K562 (cell line): ENCODE measurements at regions not wholly inside any gene's neighbourhood (a gene's known extent, or its start where the extent isn't known, plus 50 kb on each side); places are given as distances from the start of the nearest gene placed in this dataset.

Source experiments
- DACH1 ChIP-seq: fragments of 450-650 bp; IDR thresholded peaks from 2 replicates; pipeline ENCODE4 v1.6.1; 2018; ENCODE audit not compliant: partially characterized antibody
- ERF ChIP-seq: fragments of 450-650 bp; formaldehyde crosslinking; IDR thresholded peaks from 2 replicates; pipeline ENCODE4 v1.4.0; 2020; ENCODE audit warnings: mild to moderate bottlenecking, mixed read lengths
- ID3 ChIP-seq, 2 experiments: fragments of 250-450 bp in 1 of 2; fragments of 450-650 bp in 1 of 2; sonication (Bioruptor Pico) in 1 of 2; IDR thresholded peaks; 2 replicates each; pipeline versions ENCODE4 v1.6.1 to v1.8.0; 2016 to 2021; ENCODE audit warnings: mild to moderate bottlenecking in 2 of 2, moderate library complexity in 2 of 2, missing compliant biosample characterization in 1 of 2, missing genetic modification characterization in 1 of 2
- PKNOX1 ChIP-seq: fragments of 450-650 bp; IDR thresholded peaks from 2 replicates; pipeline ENCODE4 v1.6.1; 2016
- SP2 ChIP-seq: IDR thresholded peaks from 2 replicates; pipeline ENCODE4 v1.6.1; 2011; ENCODE audit warnings: mild to moderate bottlenecking, low read depth, low read length, moderate library complexity; ENCODE audit not compliant: poor library complexity, severe bottlenecking; ENCODE audit errors: extremely low read depth
- ZNF407 ChIP-seq: fragments of 450-650 bp; IDR thresholded peaks from 2 replicates; pipeline ENCODE4 v1.6.1; 2016; ENCODE audit warnings: low read depth
- ZNF561 ChIP-seq: fragments of 450-650 bp; formaldehyde crosslinking; conservative IDR thresholded peaks from 2 replicates; pipeline ENCODE4 v1.4.0; 2020; ENCODE audit warnings: mild to moderate bottlenecking, moderate library complexity

GRCh38 chr10:111599943-111600342, 523.1 kb downstream of the ADRA2A start (continued):
- TF ChIP-seq ZNF407 (no peak), SP2 (no peak), PKNOX1 (no peak), ERF (no peak), ZNF561 (CRISPR knock-in tag) (no peak), DACH1 (no peak), ID3 (CRISPR knock-in tag; IDR thresholded peaks at IDR 0.05) (no peak), ID3 (tag; IDR thresholded peaks at IDR 0.05) (no peak)
